ENCODE measurements at regions not wholly inside any gene's neighbourhood (a gene's known extent, or its start where the extent isn't known, plus 50 kb on each side); places are given as distances from the start of the nearest gene placed in this dataset.

GRCh38 chr3:59192473-59192872 is 142.6 kb upstream of the CFAP20DC start:
- TF ChIP-seq E4F1 (IDR thresholded peaks at IDR 0.05; ENCODE audit: borderline replicate concordance, partially characterized antibody), result no peak
- no peak for TF ChIP-seq BCL11A (IDR thresholded peaks at IDR 0.05; ENCODE audit: low read depth, low read length)
- no peak for TF ChIP-seq ASH2L (IDR thresholded peaks at IDR 0.05; ENCODE audit: borderline replicate concordance, low read depth)
- no peak for TF ChIP-seq RUNX3 (IDR thresholded peaks at IDR 0.05; ENCODE audit: low read length)
- TF ChIP-seq BRCA1 (IDR thresholded peaks at IDR 0.05; ENCODE audit: low read depth, low read length), result no peak
- TF ChIP-seq ZNF622 (IDR thresholded peaks at IDR 0.05), result no peak
- TF ChIP-seq PAX8 (IDR thresholded peaks at IDR 0.05), result no peak
- TF ChIP-seq SKIL (IDR thresholded peaks at IDR 0.05; ENCODE audit: low read depth, poor library complexity, severe bottlenecking), result no peak
- no peak for TF ChIP-seq SUZ12 (IDR thresholded peaks at IDR 0.05; ENCODE audit: unreplicated experiment)
- TF ChIP-seq SMAD1 (IDR thresholded peaks at IDR 0.05; ENCODE audit: low read depth, partially characterized antibody), result no peak
- TF ChIP-seq ZBTB11 (CRISPR knock-in tag; IDR thresholded peaks at IDR 0.05), result no peak
- TF ChIP-seq SREBF2 (IDR thresholded peaks at IDR 0.05; ENCODE audit: low read length), result no peak
- TF ChIP-seq HDGF (IDR thresholded peaks at IDR 0.05), result no peak

More at GRCh38 chr3:59192473-59192872, 142.6 kb upstream of the CFAP20DC start:
- Histone ChIP-seq H3K9me3 (replicated peaks; ENCODE audit: control insufficient read depth, insufficient read depth, low read length) (no peaks in the 10 kb centered on the region), H3K36me3 (ENCODE audit: control insufficient read depth in 2 of 2, insufficient read depth in 2 of 2, low read length in 1 of 2) (no peaks in the 10 kb centered on the region), H3K4me1 (ENCODE audit: control insufficient read depth, insufficient read depth, low read length) (no peaks in the 10 kb centered on the region), H3K4me2 (ENCODE audit: control insufficient read depth, insufficient read depth) (no peak overlapping the region), H3K4me3 (no peak overlapping the region), H3K79me2 (ENCODE audit: control insufficient read depth, insufficient read depth, low read length) (no peaks in the 10 kb centered on the region), H2AFZ (ENCODE audit: control insufficient read depth, low read depth, low read length) (no peak overlapping the region), H4K20me1 (ENCODE audit: control insufficient read depth, insufficient read depth) (no peaks in the 10 kb centered on the region), H3K9ac (ENCODE audit: control insufficient read depth, insufficient read depth, low read length) (no peak overlapping the region), H3K27me3 (replicated peaks in 1 of 2; ENCODE audit: control insufficient read depth in 2 of 2, insufficient read depth in 2 of 2, low read length in 1 of 2) (no peaks in the 10 kb centered on the region), H3K27ac (ENCODE audit: control insufficient read depth, insufficient read depth) (no peak overlapping the region)
- FAIRE-seq (no peak), ATAC-seq (no peak), DNase-seq (ENCODE audit: low read depth, low spot score) (no peak)
- intact Hi-C loops (cut with micrococcal nuclease; ENCODE audit: unreplicated experiment), result no loop called here
- SMC1A ChIA-PET (ENCODE audit: uncharacterized antibody, unreplicated experiment), result no interaction called here
- RAD21 ChIA-PET (ENCODE audit: unreplicated experiment), result no interaction called here
- CTCF ChIA-PET, result no interaction called here
- in situ Hi-C loops (cut with MboI), result no loop called here
- POLR2A ChIA-PET, result no interaction called here
- BruUV-seq (replicated peaks), result no TSS peak
